OCI-LY7 (cell line): ENCODE measurements at regions not wholly inside any gene's neighbourhood (a gene's known extent, or its start where the extent isn't known, plus 50 kb on each side); places are given as distances from the start of the nearest gene placed in this dataset.

Experiments used
- EZH2phosphoT487 ChIP-seq: fragments of 200-600 bp; sonication (generic); IDR thresholded peaks from 2 replicates; pipeline ENCODE4 v1.6.1; 2018; ENCODE audit warnings: low read depth, borderline replicate concordance, mild to moderate bottlenecking, mixed run types, antibody characterized with exemption, low read length, moderate library complexity, mixed read lengths
- TF ChIP-seq, protein P1 (sequence below): fragments of 200-600 bp; sonication (generic); conservative IDR thresholded peaks from 2 replicates; pipeline ENCODE4 v1.5.1; 2014; ENCODE audit warnings: mild to moderate bottlenecking, antibody characterized with exemption, low read length, moderate library complexity, mixed read lengths

DNA sequence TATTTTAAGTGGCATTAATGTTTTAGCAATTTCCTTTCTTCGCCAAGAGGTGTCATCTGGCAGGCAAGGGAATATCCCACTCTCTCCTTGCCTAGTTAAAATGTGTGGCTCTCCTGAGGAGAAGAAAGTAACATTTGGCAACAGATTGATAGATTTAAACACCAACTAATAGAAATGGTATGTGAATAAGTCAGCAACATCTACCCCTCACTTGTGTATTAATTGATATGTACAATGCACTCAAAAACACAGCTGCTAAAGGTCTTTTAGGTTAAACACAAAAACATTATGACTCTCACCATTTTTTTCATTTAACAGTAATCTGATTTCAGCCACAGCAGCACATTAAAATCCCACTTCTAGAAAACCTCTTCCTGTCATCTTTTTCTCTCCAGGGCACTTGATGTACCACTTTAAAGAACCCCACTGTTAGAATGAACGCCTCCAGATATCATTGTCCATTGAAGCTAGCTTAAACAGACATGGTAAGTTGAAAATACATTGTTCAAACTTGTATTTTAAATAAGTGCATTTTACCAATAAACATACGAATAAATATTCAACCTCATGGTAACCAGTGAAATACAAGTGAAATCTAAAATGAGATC, 151.7 kb downstream of the RPAP3 start:
- TF ChIP-seq, protein P1, sequence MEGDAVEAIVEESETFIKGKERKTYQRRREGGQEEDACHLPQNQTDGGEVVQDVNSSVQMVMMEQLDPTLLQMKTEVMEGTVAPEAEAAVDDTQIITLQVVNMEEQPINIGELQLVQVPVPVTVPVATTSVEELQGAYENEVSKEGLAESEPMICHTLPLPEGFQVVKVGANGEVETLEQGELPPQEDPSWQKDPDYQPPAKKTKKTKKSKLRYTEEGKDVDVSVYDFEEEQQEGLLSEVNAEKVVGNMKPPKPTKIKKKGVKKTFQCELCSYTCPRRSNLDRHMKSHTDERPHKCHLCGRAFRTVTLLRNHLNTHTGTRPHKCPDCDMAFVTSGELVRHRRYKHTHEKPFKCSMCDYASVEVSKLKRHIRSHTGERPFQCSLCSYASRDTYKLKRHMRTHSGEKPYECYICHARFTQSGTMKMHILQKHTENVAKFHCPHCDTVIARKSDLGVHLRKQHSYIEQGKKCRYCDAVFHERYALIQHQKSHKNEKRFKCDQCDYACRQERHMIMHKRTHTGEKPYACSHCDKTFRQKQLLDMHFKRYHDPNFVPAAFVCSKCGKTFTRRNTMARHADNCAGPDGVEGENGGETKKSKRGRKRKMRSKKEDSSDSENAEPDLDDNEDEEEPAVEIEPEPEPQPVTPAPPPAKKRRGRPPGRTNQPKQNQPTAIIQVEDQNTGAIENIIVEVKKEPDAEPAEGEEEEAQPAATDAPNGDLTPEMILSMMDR: no peak
- TF ChIP-seq EZH2phosphoT487: no peak
